HEK293T (cell line): ENCODE measurements at regions not wholly inside any gene's neighbourhood (a gene's known extent, or its start where the extent isn't known, plus 50 kb on each side); places are given as distances from the start of the nearest gene placed in this dataset.

Experiments
- CTCF ChIA-PET: fragments of 350-600 bp; formaldehyde crosslinking; extraction: SDS; loops from one replicate; lab custom pipeline; 2021; ENCODE audit warnings: antibody characterized with exemption, inconsistent platforms; lab: Yijun Ruan, JAX
- POLR2A ChIA-PET: fragments of 350-600 bp; formaldehyde crosslinking; extraction: SDS; loops from one replicate; lab custom pipeline; 2020; ENCODE audit warnings: antibody characterized with exemption, inconsistent platforms; lab: Yijun Ruan, JAX
- DNase-seq: peaks from one replicate; pipeline ENCODE4 v3.0.0; 2012; ENCODE audit warnings: mixed read lengths; ENCODE audit errors: extremely low spot score
- ARNT ChIP-seq: fragments of 450-650 bp; IDR thresholded peaks from 2 replicates; pipeline ENCODE4 v1.6.1; 2017; ENCODE audit warnings: mild to moderate bottlenecking
- BHLHE40 ChIP-seq: fragments of 450-650 bp; IDR thresholded peaks from 2 replicates; pipeline ENCODE4 v1.6.1; 2016; ENCODE audit warnings: mild to moderate bottlenecking, moderate library complexity, borderline replicate concordance
- CTBP1 ChIP-seq: fragments of 450-650 bp; IDR thresholded peaks from 2 replicates; pipeline ENCODE4 v1.6.1; 2016; ENCODE audit warnings: borderline replicate concordance
- ELF4 ChIP-seq: fragments of 450-650 bp; IDR thresholded peaks from 2 replicates; pipeline ENCODE4 v1.6.1; 2017; ENCODE audit warnings: antibody characterized with exemption
- FOXA1 ChIP-seq: fragments of 450-650 bp; IDR thresholded peaks from 2 replicates; pipeline ENCODE4 v1.6.1; 2016; ENCODE audit warnings: mild to moderate bottlenecking
- FOXK2 ChIP-seq: fragments of 450-650 bp; IDR thresholded peaks from 2 replicates; pipeline ENCODE4 v1.6.1; 2016; ENCODE audit warnings: mild to moderate bottlenecking
- FOXM1 ChIP-seq: fragments of 450-650 bp; IDR thresholded peaks from 2 replicates; pipeline ENCODE4 v1.6.1; 2017; ENCODE audit warnings: mild to moderate bottlenecking, borderline replicate concordance
- HDGF ChIP-seq: fragments of 450-650 bp; IDR thresholded peaks from 2 replicates; pipeline ENCODE4 v1.6.1; 2017; ENCODE audit warnings: antibody characterized with exemption, borderline replicate concordance
- L3MBTL2 ChIP-seq: fragments of 450-650 bp; conservative IDR thresholded peaks from 2 replicates; pipeline ENCODE4 v1.6.1; 2016; ENCODE audit warnings: mild to moderate bottlenecking
- LEF1 ChIP-seq: fragments of 450-650 bp; IDR thresholded peaks from 2 replicates; pipeline ENCODE4 v1.6.1; 2017; ENCODE audit warnings: mild to moderate bottlenecking, borderline replicate concordance
- NFRKB ChIP-seq: fragments of 450-650 bp; IDR thresholded peaks from 2 replicates; pipeline ENCODE4 v1.6.1; 2016; ENCODE audit warnings: mild to moderate bottlenecking, moderate library complexity
- PKNOX1 ChIP-seq: fragments of 450-650 bp; IDR thresholded peaks from 2 replicates; pipeline ENCODE4 v1.6.1; 2016
- SP1 ChIP-seq: fragments of 450-650 bp; IDR thresholded peaks from 2 replicates; pipeline ENCODE4 v1.6.1; 2017
- SUZ12 ChIP-seq: fragments of 450-650 bp; IDR thresholded peaks from 2 replicates; pipeline ENCODE4 v1.6.1; 2016; ENCODE audit warnings: mild to moderate bottlenecking
- TARDBP ChIP-seq: fragments of 450-650 bp; IDR thresholded peaks from 2 replicates; pipeline ENCODE4 v1.6.1; 2016
- ZNF384 ChIP-seq: fragments of 450-650 bp; IDR thresholded peaks from 2 replicates; pipeline ENCODE4 v1.6.1; 2016

- TF ChIP-seq CTBP1: no peak
- no peak for TF ChIP-seq SUZ12
- TF ChIP-seq PKNOX1: no peak
- TF ChIP-seq HDGF: no peak
- no peak for TF ChIP-seq L3MBTL2
- no peak for TF ChIP-seq SP1
- TF ChIP-seq LEF1: no peak
- TF ChIP-seq FOXM1: no peak
- TF ChIP-seq ZNF384: no peak
- no peak for TF ChIP-seq NFRKB
- TF ChIP-seq ARNT: no peak
- TF ChIP-seq FOXA1: no peak
- TF ChIP-seq ELF4: no peak
- no peak for TF ChIP-seq FOXK2
- TF ChIP-seq TARDBP: no peak
- no peak for TF ChIP-seq BHLHE40
- ChIA-PET POLR2A (no interaction called here), CTCF (no interaction called here)
- DNase-seq: no peak
These were observed 61.2 kb upstream of the FAM20C start for GRCh38 chr7:130875-131780.

GRCh38 chr7:131781-132482 lies 60.4 kb upstream of the FAM20C start:
- TF ChIP-seq ELF4: no peak
- TF ChIP-seq LEF1: no peak
- TF ChIP-seq FOXK2: no peak
- TF ChIP-seq TARDBP: no peak
- TF ChIP-seq HDGF: no peak
- no peak for TF ChIP-seq SP1
- TF ChIP-seq ARNT: no peak
- TF ChIP-seq FOXA1: no peak
- no peak for TF ChIP-seq SUZ12
- TF ChIP-seq BHLHE40: no peak
- TF ChIP-seq PKNOX1: no peak
- DNase-seq: no peak
- ChIA-PET POLR2A (no interaction called here), CTCF (no interaction called here)

GRCh38 chr7:132899-133298 lies 59.5 kb upstream of the FAM20C start:
- ChIA-PET POLR2A (no interaction called here), CTCF (no interaction called here)
- TF ChIP-seq TARDBP (no peak), FOXK2 (no peak), ELF4 (no peak), L3MBTL2 (no peak), NFRKB (no peak), LEF1 (no peak), ZNF384 (no peak), ARNT (no peak), FOXA1 (no peak), SUZ12 (no peak), CTBP1 (no peak)
- no peak for DNase-seq

- CTCF ChIA-PET: no interaction called here
- POLR2A ChIA-PET: interaction anchor here (0.9 kb wide), 1 partner anchor 16 kb away, joined by 3 read pairs; no protein-coding TSS in a partner anchor
- no peak for TF ChIP-seq TARDBP
- no peak for TF ChIP-seq FOXA1
- no peak for TF ChIP-seq ELF4
- no peak for TF ChIP-seq ARNT
- TF ChIP-seq PKNOX1: no peak
- TF ChIP-seq ZNF384: no peak
- TF ChIP-seq FOXK2: no peak
- no peak for TF ChIP-seq L3MBTL2
- no peak for TF ChIP-seq LEF1
- TF ChIP-seq SUZ12: no peak
- TF ChIP-seq SP1: no peak
- TF ChIP-seq FOXM1: no peak
- no peak for TF ChIP-seq NFRKB
- TF ChIP-seq CTBP1: no peak
- no peak for TF ChIP-seq HDGF
- TF ChIP-seq BHLHE40: no peak
- no peak for DNase-seq
These were observed 58.9 kb upstream of the FAM20C start for GRCh38 chr7:133470-133869.

- TF ChIP-seq FOXA1 (no peak), L3MBTL2 (no peak), FOXK2 (no peak), ZNF384 (no peak), TARDBP (no peak), HDGF (no peak), NFRKB (no peak), PKNOX1 (no peak), FOXM1 (no peak), CTBP1 (no peak), SP1 (no peak)
- POLR2A ChIA-PET: interaction anchor here (0.9 kb wide), 1 partner anchor 15 kb away, joined by 3 read pairs; no protein-coding TSS in a partner anchor
- CTCF ChIA-PET: no interaction called here
- no peak for DNase-seq
These were observed 58.3 kb upstream of the FAM20C start for GRCh38 chr7:134029-134428.
